Mucosa of descending colon (tissue), 3 donors: ENCODE measurements at regions not wholly inside any gene's neighbourhood (a gene's known extent, or its start where the extent isn't known, plus 50 kb on each side); places are given as distances from the start of the nearest gene placed in this dataset.

Source experiments
- ATAC-seq: fragments of 200-7000 bp; cut with Tn5 transposase; one replicate; pipeline ENCODE4 v1.9.1; 2020; ENCODE audit warnings: mild to moderate bottlenecking, moderate library complexity
- DNase-seq, 3 donors: peaks; one replicate each; pipeline ENCODE4 v3.0.0-alpha.2; 2020
- H3K36me3 ChIP-seq: fragments of 200-600 bp; one replicate; pipeline ENCODE4 v1.8.0; 2021; ENCODE audit warnings: low read depth, mild to moderate bottlenecking
- H3K4me1 ChIP-seq: fragments of 200-600 bp; one replicate; pipeline ENCODE4 v1.8.0; 2021; ENCODE audit warnings: low read depth, mild to moderate bottlenecking
- H3K4me3 ChIP-seq: fragments of 200-600 bp; one replicate; pipeline ENCODE4 v1.8.0; 2021; ENCODE audit warnings: mild to moderate bottlenecking
- H3K9me3 ChIP-seq: fragments of 200-600 bp; one replicate; pipeline ENCODE4 v1.8.0; 2021; ENCODE audit warnings: mild to moderate bottlenecking
- intact Hi-C, 2 donors: fragments of 100-400 bp; cut with DNase I in 1 of 2; cut with micrococcal nuclease in 1 of 2; formaldehyde crosslinking; loops; one replicate each; pipeline versions ENCODE4 v1.11.0 to v1.11.1; 2022; cut with DNase I, micrococcal nuclease
- TF ChIP-seq, protein P1 (sequence below): fragments of 200-600 bp; IDR thresholded peaks from one replicate; pipeline ENCODE4 v1.8.0; 2022; ENCODE audit warnings: antibody characterized with exemption, mild to moderate bottlenecking
- donor health status: DM: no; HTN: no; CAD: no; lungs with moderate emphysema.
- donor health status: DM: no; HTN: no; CAD: no.
- donor health status: DM: no; HTN: yes; CAD: no.

- TF ChIP-seq, protein P1, sequence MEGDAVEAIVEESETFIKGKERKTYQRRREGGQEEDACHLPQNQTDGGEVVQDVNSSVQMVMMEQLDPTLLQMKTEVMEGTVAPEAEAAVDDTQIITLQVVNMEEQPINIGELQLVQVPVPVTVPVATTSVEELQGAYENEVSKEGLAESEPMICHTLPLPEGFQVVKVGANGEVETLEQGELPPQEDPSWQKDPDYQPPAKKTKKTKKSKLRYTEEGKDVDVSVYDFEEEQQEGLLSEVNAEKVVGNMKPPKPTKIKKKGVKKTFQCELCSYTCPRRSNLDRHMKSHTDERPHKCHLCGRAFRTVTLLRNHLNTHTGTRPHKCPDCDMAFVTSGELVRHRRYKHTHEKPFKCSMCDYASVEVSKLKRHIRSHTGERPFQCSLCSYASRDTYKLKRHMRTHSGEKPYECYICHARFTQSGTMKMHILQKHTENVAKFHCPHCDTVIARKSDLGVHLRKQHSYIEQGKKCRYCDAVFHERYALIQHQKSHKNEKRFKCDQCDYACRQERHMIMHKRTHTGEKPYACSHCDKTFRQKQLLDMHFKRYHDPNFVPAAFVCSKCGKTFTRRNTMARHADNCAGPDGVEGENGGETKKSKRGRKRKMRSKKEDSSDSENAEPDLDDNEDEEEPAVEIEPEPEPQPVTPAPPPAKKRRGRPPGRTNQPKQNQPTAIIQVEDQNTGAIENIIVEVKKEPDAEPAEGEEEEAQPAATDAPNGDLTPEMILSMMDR, result no peak
- Histone ChIP-seq H3K36me3 (no peaks in the 10 kb centered on the region), H3K4me3 (no peak overlapping the region), H3K9me3 (no peaks in the 10 kb centered on the region), H3K4me1 (no peaks in the 10 kb centered on the region)
- intact Hi-C loops, result no loop called here
- no peak for DNase-seq
- no peak for ATAC-seq
These were observed 110.7 kb downstream of the OGFRL1 start for GRCh38 chr6:71399279-71399678.

DNA sequence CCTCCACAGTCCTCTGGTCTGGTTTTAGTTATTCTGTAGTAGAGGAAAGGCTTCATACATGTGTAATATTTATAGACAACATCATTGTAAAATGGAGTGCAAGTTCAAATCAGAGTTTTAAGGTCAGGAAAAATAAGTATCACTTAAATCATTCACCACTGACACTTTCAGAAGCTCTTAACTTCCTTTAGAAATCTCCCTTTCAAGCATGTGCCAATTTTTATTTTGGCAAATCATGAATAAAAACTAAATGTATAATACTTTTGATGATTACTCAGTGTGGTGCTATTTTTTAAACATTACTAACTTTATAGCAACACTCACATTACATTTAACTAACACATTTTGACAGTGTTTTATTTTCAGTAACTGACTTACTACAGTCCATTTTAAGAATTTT, 112.2 kb downstream of the OGFRL1 start:
- intact Hi-C loops, result no loop called here
- Histone ChIP-seq H3K4me3 (no peak overlapping the region), H3K9me3 (no peaks in the 10 kb centered on the region), H3K36me3 (no peaks in the 10 kb centered on the region), H3K4me1 (no peaks in the 10 kb centered on the region)
- ATAC-seq (no peak), DNase-seq (no peak)
- TF ChIP-seq, protein P1, result no peak

DNA sequence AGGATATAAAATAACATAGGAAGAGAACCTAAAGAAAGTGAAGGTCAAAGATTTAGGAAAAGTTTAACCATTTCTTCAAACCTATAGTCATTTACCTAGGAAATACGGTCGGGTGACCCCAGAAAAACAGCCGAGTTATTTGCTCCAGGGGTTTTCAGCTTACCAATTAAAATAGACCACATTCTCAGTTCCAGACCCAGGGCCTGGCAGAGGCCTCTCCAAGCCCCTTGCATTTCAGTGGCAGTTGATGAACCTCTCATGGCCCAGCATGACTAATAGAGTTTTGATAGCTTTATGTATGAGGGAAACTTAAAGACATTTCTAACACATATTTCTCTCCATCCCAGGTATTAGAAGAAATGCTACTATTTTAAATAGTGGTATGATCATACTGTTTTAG, 113.5 kb downstream of the OGFRL1 start:
- H3K4me3 ChIP-seq, result no peak overlapping the region
- TF ChIP-seq, protein P1, result no peak
- DNase-seq (no peak), ATAC-seq (no peak)
- H3K4me1 ChIP-seq, result no peaks in the 10 kb centered on the region
- no peaks in the 10 kb centered on the region for H3K9me3 ChIP-seq
- no peaks in the 10 kb centered on the region for H3K36me3 ChIP-seq
- intact Hi-C loops, result no loop called here

DNA sequence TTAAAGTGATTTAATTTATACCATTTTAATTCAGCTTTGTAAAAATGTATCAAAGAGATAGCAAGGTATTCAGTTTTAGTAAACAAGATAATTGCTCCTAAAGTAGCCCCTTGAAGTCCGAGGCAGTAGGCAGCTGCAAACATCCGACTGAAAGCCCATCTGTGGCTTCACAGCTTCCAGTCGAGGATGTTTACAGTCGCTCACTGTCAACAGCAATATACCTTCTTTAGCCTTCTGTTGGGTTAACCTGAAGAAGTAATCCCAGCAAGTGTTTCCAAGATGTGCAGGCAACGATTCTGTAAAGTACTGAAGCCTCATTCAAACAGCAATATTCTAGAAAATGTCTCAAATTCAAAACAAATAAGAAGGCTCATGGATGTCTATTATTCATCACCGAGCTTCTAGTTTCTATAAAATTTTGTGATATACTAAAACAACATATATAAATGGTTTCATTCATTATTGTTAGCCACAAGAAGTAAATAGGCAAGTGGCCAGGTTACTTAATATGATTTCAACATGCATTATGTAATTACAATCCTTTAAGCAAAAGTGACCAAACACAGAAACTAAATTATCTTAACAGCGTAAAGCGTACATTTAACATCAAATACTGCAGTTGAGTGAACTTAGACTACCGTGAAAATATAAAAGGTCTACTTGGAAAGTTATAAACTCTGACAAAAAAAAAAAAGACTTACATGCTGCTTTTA, 115.0 kb downstream of the OGFRL1 start:
- intact Hi-C loops, result no loop called here
- Histone ChIP-seq H3K9me3 (no peaks in the 10 kb centered on the region), H3K4me1 (no peaks in the 10 kb centered on the region), H3K4me3 (no peak overlapping the region), H3K36me3 (no peaks in the 10 kb centered on the region)
- ATAC-seq (no peak), DNase-seq (no peak)
- TF ChIP-seq, protein P1, result no peak

DNA sequence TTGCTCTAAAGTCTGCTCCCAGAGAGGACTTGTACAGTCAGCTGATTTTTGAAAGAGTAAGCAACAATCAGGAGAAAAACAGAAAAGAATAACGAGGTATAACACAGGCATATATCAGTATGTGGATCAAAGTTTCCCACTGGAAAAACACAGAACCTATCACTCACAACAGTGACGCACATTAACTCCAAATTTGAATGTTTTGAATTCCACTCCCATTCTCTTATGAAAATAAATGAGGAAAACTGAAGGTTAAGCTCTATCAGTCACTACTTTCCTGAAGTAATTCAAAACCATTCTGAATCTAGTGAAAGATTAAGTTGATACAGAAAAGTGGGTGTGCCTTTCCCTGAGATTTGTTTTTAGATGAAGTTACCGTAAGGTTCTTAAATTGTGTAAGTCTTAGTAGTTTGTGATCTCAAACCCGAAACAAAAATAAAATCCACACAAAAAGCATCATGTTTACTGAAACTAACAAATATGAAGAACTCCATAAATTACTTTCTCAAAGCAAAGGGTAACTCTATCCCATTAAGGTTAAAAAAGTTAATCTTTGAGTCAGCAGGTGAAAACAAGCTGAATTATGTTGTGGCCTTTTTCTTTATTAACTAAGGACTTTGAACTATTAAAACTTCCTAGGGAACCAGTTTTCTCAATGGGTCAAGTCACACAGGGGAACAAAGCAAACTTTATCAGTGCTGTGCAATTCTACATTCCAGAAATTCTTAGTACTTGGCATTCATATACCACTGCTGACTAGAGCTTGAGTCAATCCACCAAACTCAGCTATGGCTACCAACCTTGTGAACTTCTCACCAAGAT, 115.7 kb downstream of the OGFRL1 start:
- intact Hi-C loops, result no loop called here
- TF ChIP-seq, protein P1, result no peak
- ATAC-seq (no peak), DNase-seq (no peak)
- no peaks in the 10 kb centered on the region for H3K36me3 ChIP-seq
- H3K4me3 ChIP-seq, result no peak overlapping the region
- no peaks in the 10 kb centered on the region for H3K9me3 ChIP-seq
- H3K4me1 ChIP-seq, result no peaks in the 10 kb centered on the region
